ENCODE measurements at regions not wholly inside any gene's neighbourhood (a gene's known extent, or its start where the extent isn't known, plus 50 kb on each side); places are given as distances from the start of the nearest gene placed in this dataset.

DNA sequence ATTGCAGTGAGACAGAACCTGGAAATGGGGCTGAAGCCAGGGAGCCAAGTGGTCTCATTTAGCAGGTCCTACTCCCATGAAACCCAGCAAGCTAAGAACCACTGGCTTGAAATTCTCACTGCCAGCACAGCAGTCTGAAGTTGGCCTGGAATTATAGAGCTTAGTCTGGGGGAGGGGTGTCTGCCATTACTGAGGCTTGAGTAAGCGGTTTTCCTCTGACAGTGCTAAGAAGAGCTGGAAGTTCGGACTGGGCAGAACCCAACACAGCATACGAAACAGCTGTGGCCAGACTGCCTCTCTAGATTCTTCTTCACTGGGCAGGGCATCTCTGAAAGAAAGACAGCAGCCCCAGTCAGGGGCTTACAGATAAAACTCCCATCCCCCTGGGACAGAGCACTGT is 305.7 kb upstream of the SETBP1 start:
- Histone ChIP-seq H3K36me3 (replicated peaks) (no peaks in the 10 kb centered on the region), H3K27ac (no peak overlapping the region), H3K4me3 (ENCODE audit: low read depth, low read length) (no peak overlapping the region), H3K27me3 (replicated peaks) (no peaks in the 10 kb centered on the region)
- TF ChIP-seq, protein P1, sequence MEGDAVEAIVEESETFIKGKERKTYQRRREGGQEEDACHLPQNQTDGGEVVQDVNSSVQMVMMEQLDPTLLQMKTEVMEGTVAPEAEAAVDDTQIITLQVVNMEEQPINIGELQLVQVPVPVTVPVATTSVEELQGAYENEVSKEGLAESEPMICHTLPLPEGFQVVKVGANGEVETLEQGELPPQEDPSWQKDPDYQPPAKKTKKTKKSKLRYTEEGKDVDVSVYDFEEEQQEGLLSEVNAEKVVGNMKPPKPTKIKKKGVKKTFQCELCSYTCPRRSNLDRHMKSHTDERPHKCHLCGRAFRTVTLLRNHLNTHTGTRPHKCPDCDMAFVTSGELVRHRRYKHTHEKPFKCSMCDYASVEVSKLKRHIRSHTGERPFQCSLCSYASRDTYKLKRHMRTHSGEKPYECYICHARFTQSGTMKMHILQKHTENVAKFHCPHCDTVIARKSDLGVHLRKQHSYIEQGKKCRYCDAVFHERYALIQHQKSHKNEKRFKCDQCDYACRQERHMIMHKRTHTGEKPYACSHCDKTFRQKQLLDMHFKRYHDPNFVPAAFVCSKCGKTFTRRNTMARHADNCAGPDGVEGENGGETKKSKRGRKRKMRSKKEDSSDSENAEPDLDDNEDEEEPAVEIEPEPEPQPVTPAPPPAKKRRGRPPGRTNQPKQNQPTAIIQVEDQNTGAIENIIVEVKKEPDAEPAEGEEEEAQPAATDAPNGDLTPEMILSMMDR (IDR thresholded peaks at IDR 0.05; ENCODE audit: low read depth, low read length, missing control alignments) = no peak
- DNase-seq = no peak
- in situ Hi-C loops (cut with HindIII; ENCODE audit: low pct_ligation_motif_present, low sequenced_read_pairs) = no loop called here

DNA sequence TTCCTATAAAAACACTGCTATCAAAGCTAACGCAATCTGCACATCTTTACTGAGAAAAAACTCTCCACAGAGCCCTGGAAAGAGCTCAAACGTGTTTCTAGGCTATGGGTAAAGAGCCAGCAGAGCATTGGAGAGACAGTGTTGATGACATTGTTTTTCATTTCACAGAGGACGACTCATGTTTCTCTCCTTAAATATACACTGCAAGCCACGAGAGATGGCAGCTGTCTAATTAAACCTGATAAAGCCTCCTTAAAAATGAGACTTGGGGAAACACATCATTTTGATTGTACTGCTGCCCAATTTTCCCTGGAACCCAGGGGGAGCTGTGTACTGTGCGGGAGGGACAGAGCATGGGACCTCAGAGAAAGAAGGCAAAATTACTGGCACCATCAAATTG is 294.3 kb upstream of the SETBP1 start:
- TF ChIP-seq, protein P1 (IDR thresholded peaks at IDR 0.05; ENCODE audit: low read depth, low read length, missing control alignments) = peak; percentile 4
- no peak overlapping the region for H3K27ac ChIP-seq
- in situ Hi-C loops (cut with HindIII; ENCODE audit: low pct_ligation_motif_present, low sequenced_read_pairs) = no loop called here
- H3K27me3 ChIP-seq (replicated peaks) = no peaks in the 10 kb centered on the region
- no peak overlapping the region for H3K4me3 ChIP-seq (ENCODE audit: low read depth, low read length)
- no peak for DNase-seq
- no peaks in the 10 kb centered on the region for H3K36me3 ChIP-seq (replicated peaks)

DNA sequence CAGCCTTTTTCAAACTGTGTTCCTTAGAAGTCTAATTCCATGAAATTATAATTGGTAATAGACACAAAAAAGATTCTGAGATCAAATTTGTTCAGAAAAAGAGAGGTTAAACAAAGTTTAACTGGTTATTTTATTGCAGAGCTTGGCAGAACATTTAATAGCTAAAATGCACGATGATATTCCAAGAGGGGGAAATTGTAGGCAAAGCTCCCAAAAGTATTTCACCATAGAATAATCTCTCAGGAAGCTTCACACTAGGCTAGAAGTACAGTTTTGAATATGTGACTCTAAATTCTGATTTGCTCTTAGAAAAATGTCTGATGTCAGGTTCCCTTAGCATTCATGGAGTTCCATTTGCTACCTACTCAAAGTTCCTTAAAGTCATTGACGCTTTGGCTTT is 292.4 kb upstream of the SETBP1 start:
- no peak overlapping the region for H3K27ac ChIP-seq
- TF ChIP-seq, protein P1 (IDR thresholded peaks at IDR 0.05; ENCODE audit: low read depth, low read length, missing control alignments) = no peak
- no peaks in the 10 kb centered on the region for H3K27me3 ChIP-seq (replicated peaks)
- no peaks in the 10 kb centered on the region for H3K36me3 ChIP-seq (replicated peaks)
- H3K4me3 ChIP-seq (ENCODE audit: low read depth, low read length) = no peak overlapping the region
- DNase-seq = no peak
- in situ Hi-C loops (cut with HindIII; ENCODE audit: low pct_ligation_motif_present, low sequenced_read_pairs) = no loop called here

DNA sequence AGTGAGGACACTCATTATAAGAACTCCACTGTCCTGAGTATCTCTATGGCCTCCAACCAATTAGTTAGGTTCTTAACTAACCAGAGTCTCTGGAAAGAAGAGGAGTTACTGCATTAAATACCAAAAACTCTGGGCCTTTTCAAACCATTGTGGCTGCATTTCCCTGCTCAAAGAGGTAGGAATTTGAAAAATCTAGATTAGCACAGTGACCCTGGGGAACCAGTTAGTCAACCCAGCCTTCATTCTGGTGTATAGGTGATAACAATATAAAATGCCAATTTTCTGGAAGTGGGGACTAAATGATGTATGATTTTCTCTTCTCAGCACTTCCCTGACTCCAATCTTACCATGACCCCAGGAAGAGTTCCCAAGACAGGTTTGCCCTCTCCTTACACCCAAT is 287.8 kb upstream of the SETBP1 start:
- in situ Hi-C loops (cut with HindIII; ENCODE audit: low pct_ligation_motif_present, low sequenced_read_pairs) = no loop called here
- TF ChIP-seq, protein P1 (IDR thresholded peaks at IDR 0.05; ENCODE audit: low read depth, low read length, missing control alignments) = no peak
- H3K36me3 ChIP-seq (replicated peaks) = no peaks in the 10 kb centered on the region
- no peak for DNase-seq
- H3K4me3 ChIP-seq (ENCODE audit: low read depth, low read length) = no peak overlapping the region
- H3K27me3 ChIP-seq (replicated peaks) = no peaks in the 10 kb centered on the region
- H3K27ac ChIP-seq = no peak overlapping the region

DNA sequence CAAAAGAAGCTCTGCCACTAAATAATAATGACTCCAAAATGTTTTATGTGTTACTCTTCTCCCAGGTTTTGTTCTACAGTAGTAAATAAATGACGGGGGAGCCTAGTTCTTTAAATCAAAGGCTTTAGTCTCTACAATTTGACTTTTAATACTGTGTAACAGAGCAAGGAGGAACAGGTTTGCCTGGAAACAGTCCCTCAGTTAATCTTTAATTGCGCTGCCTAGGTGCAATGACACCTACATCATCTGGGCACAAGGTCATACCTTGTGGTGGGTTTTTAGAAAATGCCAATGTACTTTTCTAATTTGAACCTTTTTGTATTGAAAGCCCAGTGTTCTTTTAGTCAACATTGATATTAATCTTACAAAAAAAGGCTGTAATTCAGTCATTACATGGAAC is 287.3 kb upstream of the SETBP1 start:
- Histone ChIP-seq H3K4me3 (ENCODE audit: low read depth, low read length) (no peak overlapping the region), H3K27ac (no peak overlapping the region), H3K27me3 (replicated peaks) (no peaks in the 10 kb centered on the region), H3K36me3 (replicated peaks) (no peaks in the 10 kb centered on the region)
- in situ Hi-C loops (cut with HindIII; ENCODE audit: low pct_ligation_motif_present, low sequenced_read_pairs) = no loop called here
- TF ChIP-seq, protein P1 (IDR thresholded peaks at IDR 0.05; ENCODE audit: low read depth, low read length, missing control alignments) = no peak
- DNase-seq = no peak

DNA sequence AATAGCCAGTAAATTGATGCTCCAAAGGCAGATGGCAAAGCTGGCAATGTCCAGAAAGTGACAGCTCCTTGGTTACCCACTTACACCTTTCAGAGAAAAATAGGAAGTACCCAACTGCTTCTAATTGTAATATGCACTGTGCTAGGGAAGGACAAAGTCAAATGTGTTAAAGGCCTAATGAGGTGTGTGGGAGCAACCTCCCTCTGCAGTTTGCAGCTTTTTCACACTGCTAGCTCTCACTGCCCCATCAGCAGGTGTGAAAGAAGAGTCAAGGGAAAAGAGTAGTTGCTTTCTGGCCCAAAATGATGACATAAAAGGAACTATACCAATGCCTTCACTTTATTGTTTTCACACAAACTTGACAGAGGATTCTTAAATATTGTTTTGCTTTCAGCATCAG is 284.1 kb upstream of the SETBP1 start:
- no peak overlapping the region for H3K4me3 ChIP-seq (ENCODE audit: low read depth, low read length)
- no peaks in the 10 kb centered on the region for H3K27me3 ChIP-seq (replicated peaks)
- no peaks in the 10 kb centered on the region for H3K36me3 ChIP-seq (replicated peaks)
- in situ Hi-C loops (cut with HindIII; ENCODE audit: low pct_ligation_motif_present, low sequenced_read_pairs) = no loop called here
- TF ChIP-seq, protein P1 (IDR thresholded peaks at IDR 0.05; ENCODE audit: low read depth, low read length, missing control alignments) = no peak
- no peak for DNase-seq
- no peak overlapping the region for H3K27ac ChIP-seq

Data from brain microvascular endothelial cell (primary cell).